ENCODE measurements at regions not wholly inside any gene's neighbourhood (a gene's known extent, or its start where the extent isn't known, plus 50 kb on each side); places are given as distances from the start of the nearest gene placed in this dataset.
"Not testable (repeated sequence)": the region's sequence is repeated elsewhere in the genome, so short reads cannot be mapped to it uniquely, and the experiment has no call there.

GRCh38 chr7:148507787-148508186 lies 82.8 kb upstream of the C7orf33 start:
- Histone ChIP-seq H3K36me3 (ENCODE audit: control insufficient read depth, insufficient read depth, low read length) (no peaks in the 10 kb centered on the region), H3K9me3 (ENCODE audit: control insufficient read depth, low read length) (no peaks in the 10 kb centered on the region), H3K4me1 (ENCODE audit: control insufficient read depth, insufficient read depth, low read length) (no peaks in the 10 kb centered on the region), H3K27me3 (ENCODE audit: control insufficient read depth, insufficient read depth, low read length, poor library complexity, severe bottlenecking) (no peaks in the 10 kb centered on the region), H3K4me3 (ENCODE audit: insufficient read depth, low read depth, low read length) (no peak overlapping the region), H3K27ac (ENCODE audit: insufficient read depth, low read depth, low read length, poor library complexity, severe bottlenecking) (no peak overlapping the region)
- 94 to 96% methylated on average over 6 to 7 of the region's 7 CpGs for WGBS, 2 experiments

DNA sequence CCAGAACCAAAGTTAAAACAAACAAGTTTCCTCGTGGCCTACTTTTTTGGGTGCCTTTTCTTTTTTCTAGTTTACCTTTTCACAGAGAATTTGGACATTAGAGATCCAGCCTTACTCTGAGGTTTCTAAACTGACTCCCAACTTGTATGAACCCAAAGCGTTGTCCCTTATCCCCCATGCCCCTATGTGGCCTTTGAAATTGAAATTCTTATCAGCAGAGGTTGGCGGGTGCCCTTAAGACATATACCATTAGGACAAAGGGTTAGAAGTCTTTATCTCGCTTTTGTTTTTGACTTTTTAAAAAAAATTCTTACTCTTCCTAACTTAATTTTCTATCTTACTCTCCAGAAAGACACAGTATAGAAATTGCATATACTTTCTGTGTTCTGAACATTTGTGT lies 76.3 kb upstream of the C7orf33 start:
- WGBS, 2 experiments = 68 to 75% methylated on average over 4 of the region's 4 CpGs
- Histone ChIP-seq H3K27me3 (ENCODE audit: control insufficient read depth, insufficient read depth, low read length, poor library complexity, severe bottlenecking) (no peaks in the 10 kb centered on the region), H3K4me3 (ENCODE audit: insufficient read depth, low read depth, low read length) (no peak overlapping the region), H3K9me3 (ENCODE audit: control insufficient read depth, low read length) (no peaks in the 10 kb centered on the region), H3K27ac (ENCODE audit: insufficient read depth, low read depth, low read length, poor library complexity, severe bottlenecking) (no peak overlapping the region), H3K4me1 (ENCODE audit: control insufficient read depth, insufficient read depth, low read length) (no peaks in the 10 kb centered on the region), H3K36me3 (ENCODE audit: control insufficient read depth, insufficient read depth, low read length) (no peaks in the 10 kb centered on the region)

DNA sequence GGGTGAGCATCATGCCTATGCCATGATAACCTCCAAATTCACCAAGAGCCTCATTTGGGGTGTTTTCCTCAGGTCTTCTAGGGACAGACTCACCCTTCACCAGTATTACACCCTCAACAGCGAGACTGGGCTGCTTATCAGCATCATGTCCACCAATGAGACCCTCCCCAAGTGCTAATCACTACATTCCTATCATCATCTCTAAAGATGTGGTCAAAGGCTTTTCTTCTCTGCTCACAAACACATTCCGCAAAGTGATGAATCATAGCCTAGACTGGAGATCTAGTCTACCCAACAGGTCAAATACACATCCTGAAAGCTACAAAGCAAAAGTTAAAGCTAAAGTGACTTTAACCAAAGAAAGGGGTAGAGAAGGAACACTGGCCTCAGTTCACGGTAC lies 75.3 kb upstream of the C7orf33 start:
- no peaks in the 10 kb centered on the region for H3K4me1 ChIP-seq (ENCODE audit: control insufficient read depth, insufficient read depth, low read length)
- H3K36me3 ChIP-seq (ENCODE audit: control insufficient read depth, insufficient read depth, low read length) = no peaks in the 10 kb centered on the region
- H3K27ac ChIP-seq (ENCODE audit: insufficient read depth, low read depth, low read length, poor library complexity, severe bottlenecking) = no peak overlapping the region
- no peaks in the 10 kb centered on the region for H3K9me3 ChIP-seq (ENCODE audit: control insufficient read depth, low read length)
- H3K4me3 ChIP-seq (ENCODE audit: insufficient read depth, low read depth, low read length) = no peak overlapping the region
- no peaks in the 10 kb centered on the region for H3K27me3 ChIP-seq (ENCODE audit: control insufficient read depth, insufficient read depth, low read length, poor library complexity, severe bottlenecking)
- WGBS, 2 experiments = 94 to 96% methylated on average over 3 of the region's 3 CpGs

- Histone ChIP-seq H3K36me3 (ENCODE audit: control insufficient read depth, insufficient read depth, low read length) (no peaks in the 10 kb centered on the region), H3K4me1 (ENCODE audit: control insufficient read depth, insufficient read depth, low read length) (no peaks in the 10 kb centered on the region), H3K9me3 (ENCODE audit: control insufficient read depth, low read length) (no peaks in the 10 kb centered on the region), H3K27me3 (ENCODE audit: control insufficient read depth, insufficient read depth, low read length, poor library complexity, severe bottlenecking) (no peaks in the 10 kb centered on the region), H3K4me3 (ENCODE audit: insufficient read depth, low read depth, low read length) (no peak overlapping the region), H3K27ac (ENCODE audit: insufficient read depth, low read depth, low read length, poor library complexity, severe bottlenecking) (no peak overlapping the region)
- 84 to 86% methylated on average over 5 to 6 of the region's 6 CpGs for WGBS, 2 experiments
These were observed 74.6 kb upstream of the C7orf33 start for GRCh38 chr7:148515728-148516695.

- H3K4me3 ChIP-seq (ENCODE audit: insufficient read depth, low read depth, low read length); H3K36me3 ChIP-seq (ENCODE audit: control insufficient read depth, insufficient read depth, low read length); H3K4me1 ChIP-seq (ENCODE audit: control insufficient read depth, insufficient read depth, low read length); H3K27me3 ChIP-seq (ENCODE audit: control insufficient read depth, insufficient read depth, low read length, poor library complexity, severe bottlenecking); H3K27ac ChIP-seq (ENCODE audit: insufficient read depth, low read depth, low read length, poor library complexity, severe bottlenecking); H3K9me3 ChIP-seq (ENCODE audit: control insufficient read depth, low read length): not testable (repeated sequence)
- 94 to 97% methylated on average over 4 of the region's 4 CpGs for WGBS, 2 experiments
These were observed 71.2 kb upstream of the C7orf33 start for GRCh38 chr7:148519386-148519785.

DNA sequence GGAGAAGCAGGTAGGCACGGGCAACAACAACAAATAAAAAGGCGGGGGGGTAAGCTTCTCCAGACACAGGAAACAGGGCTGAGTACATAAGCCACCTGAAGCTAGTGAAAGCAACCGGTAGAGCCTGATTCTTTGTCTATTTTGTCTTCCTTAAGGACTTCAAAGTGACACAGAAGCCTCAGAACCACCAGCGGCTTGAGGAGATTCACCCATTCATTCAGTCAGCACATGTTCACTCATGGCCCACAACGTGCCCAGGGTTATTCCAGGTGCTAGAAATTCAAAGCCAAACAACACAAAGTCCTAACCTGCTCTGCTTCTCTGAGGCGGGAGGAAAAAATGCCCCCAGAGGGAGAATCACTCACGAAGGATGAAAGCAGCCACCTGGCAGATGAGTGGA lies 69.3 kb upstream of the C7orf33 start:
- Histone ChIP-seq H3K27ac (ENCODE audit: insufficient read depth, low read depth, low read length, poor library complexity, severe bottlenecking) (no peak overlapping the region), H3K27me3 (ENCODE audit: control insufficient read depth, insufficient read depth, low read length, poor library complexity, severe bottlenecking) (no peaks in the 10 kb centered on the region), H3K36me3 (ENCODE audit: control insufficient read depth, insufficient read depth, low read length) (no peaks in the 10 kb centered on the region), H3K9me3 (ENCODE audit: control insufficient read depth, low read length) (no peaks in the 10 kb centered on the region), H3K4me3 (ENCODE audit: insufficient read depth, low read depth, low read length) (no peak overlapping the region), H3K4me1 (ENCODE audit: control insufficient read depth, insufficient read depth, low read length) (no peaks in the 10 kb centered on the region)
- WGBS, 2 experiments = 81 to 86% methylated on average over 7 of the region's 7 CpGs

- Histone ChIP-seq H3K4me3 (ENCODE audit: insufficient read depth, low read depth, low read length) (no peak overlapping the region), H3K27ac (ENCODE audit: insufficient read depth, low read depth, low read length, poor library complexity, severe bottlenecking) (no peak overlapping the region), H3K9me3 (ENCODE audit: control insufficient read depth, low read length) (no peaks in the 10 kb centered on the region), H3K27me3 (ENCODE audit: control insufficient read depth, insufficient read depth, low read length, poor library complexity, severe bottlenecking) (no peaks in the 10 kb centered on the region), H3K36me3 (ENCODE audit: control insufficient read depth, insufficient read depth, low read length) (no peaks in the 10 kb centered on the region), H3K4me1 (ENCODE audit: control insufficient read depth, insufficient read depth, low read length) (no peaks in the 10 kb centered on the region)
- 90 to 99% methylated on average over 3 of the region's 4 CpGs for WGBS, 2 experiments
These were observed 67.0 kb upstream of the C7orf33 start for GRCh38 chr7:148523550-148523949.

DNA sequence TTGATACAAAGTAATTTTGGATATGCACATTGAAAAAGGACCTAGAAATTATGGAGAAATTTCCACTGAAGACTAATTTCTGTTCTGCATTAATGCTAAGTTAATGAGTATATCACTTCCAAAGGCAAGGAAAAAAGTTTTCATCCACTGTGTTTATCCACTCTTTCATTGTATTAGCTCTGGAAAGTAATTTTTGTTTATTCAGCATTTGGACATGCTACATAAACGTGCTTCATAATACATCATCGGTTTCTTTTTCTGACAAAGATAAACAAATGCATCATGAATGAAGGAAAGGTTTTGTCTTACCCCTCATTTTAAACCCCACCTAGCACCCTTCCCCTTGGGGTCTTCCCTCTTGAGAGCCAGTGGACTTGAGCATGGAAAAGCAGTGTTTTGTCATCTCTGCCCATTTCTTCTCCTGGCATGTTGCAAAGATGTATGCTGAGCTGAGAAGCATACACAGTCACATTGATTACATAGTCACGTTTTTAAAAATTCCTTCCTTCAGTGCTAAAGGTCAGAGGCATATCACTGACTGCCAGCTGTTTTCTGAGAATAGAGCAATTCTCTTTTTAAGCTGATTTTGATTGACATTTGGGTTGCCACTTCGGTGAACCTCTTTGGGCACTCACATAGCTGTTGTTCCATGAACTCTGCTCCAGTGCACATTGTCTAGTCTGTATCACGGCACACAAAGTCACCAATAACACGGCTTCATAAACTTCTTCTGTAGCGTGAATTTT lies 65.9 kb upstream of the C7orf33 start:
- no peaks in the 10 kb centered on the region for H3K4me1 ChIP-seq (ENCODE audit: control insufficient read depth, insufficient read depth, low read length)
- H3K4me3 ChIP-seq (ENCODE audit: insufficient read depth, low read depth, low read length) = no peak overlapping the region

DNA sequence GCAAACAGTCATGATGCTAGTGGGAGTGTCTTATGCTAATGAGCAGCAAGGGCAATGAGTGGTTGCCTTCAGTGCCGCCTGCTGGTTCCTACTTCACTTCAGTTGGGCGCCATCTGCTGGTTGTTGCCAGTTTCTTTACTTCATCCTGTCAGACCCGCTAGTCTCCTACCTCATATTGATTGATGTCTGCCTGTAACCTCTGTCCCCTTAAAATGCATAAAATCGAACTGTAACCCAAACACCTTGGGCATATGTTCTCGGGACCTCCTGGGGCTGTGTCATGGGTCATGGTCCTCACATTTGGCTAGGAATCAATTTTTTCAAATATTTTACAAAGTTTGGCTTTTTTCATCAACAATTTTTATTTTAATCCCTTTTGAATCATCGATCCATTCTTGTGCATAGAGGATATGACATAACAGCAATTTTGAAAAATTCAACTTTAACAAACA lies 62.8 kb upstream of the C7orf33 start:
- H3K36me3 ChIP-seq (ENCODE audit: control insufficient read depth, insufficient read depth, low read length) = no peaks in the 10 kb centered on the region
- WGBS, 2 experiments = 74% methylated on average over 6 of the region's 6 CpGs

More for the DNA sequence above, 65.9 kb upstream of the C7orf33 start:
- no peaks in the 10 kb centered on the region for H3K27me3 ChIP-seq (ENCODE audit: control insufficient read depth, insufficient read depth, low read length, poor library complexity, severe bottlenecking)
- no peak overlapping the region for H3K27ac ChIP-seq (ENCODE audit: insufficient read depth, low read depth, low read length, poor library complexity, severe bottlenecking)
- H3K9me3 ChIP-seq (ENCODE audit: control insufficient read depth, low read length) = no peaks in the 10 kb centered on the region
- WGBS, 2 experiments = 90 to 94% methylated on average over 7 of the region's 7 CpGs
- no peaks in the 10 kb centered on the region for H3K36me3 ChIP-seq (ENCODE audit: control insufficient read depth, insufficient read depth, low read length)

DNA sequence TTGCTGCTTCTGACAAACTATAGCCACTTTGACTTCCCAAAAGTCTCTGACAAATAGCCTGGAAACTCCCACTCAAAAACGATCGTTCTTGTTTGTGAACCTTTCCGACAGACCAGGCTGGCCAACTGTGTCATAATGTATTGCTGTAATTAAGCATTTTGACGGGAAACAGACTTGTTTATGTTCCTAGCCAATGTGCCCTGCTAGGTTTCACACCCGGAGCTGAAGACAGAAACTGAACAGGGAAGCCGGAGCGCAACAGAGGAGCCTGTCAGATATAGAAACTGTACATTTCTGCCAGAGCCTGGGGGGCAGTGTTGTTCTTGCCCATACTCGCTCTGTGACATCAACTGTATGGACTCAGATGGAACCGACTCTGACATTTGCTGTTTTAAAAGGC lies 55.3 kb upstream of the C7orf33 start:
- H3K4me1 ChIP-seq (ENCODE audit: control insufficient read depth, insufficient read depth, low read length) = peaks cover 10% of the 10 kb centered on the region
- no peak overlapping the region for H3K4me3 ChIP-seq (ENCODE audit: insufficient read depth, low read depth, low read length)
- no peak overlapping the region for H3K27ac ChIP-seq (ENCODE audit: insufficient read depth, low read depth, low read length, poor library complexity, severe bottlenecking)
- no peaks in the 10 kb centered on the region for H3K36me3 ChIP-seq (ENCODE audit: control insufficient read depth, insufficient read depth, low read length)
- 94% methylated on average over 9 of the region's 9 CpGs for WGBS, 2 experiments
- H3K27me3 ChIP-seq (ENCODE audit: control insufficient read depth, insufficient read depth, low read length, poor library complexity, severe bottlenecking) = no peaks in the 10 kb centered on the region
- no peaks in the 10 kb centered on the region for H3K9me3 ChIP-seq (ENCODE audit: control insufficient read depth, low read length)

More for the DNA sequence above, 62.8 kb upstream of the C7orf33 start:
- no peaks in the 10 kb centered on the region for H3K27me3 ChIP-seq (ENCODE audit: control insufficient read depth, insufficient read depth, low read length, poor library complexity, severe bottlenecking)
- no peaks in the 10 kb centered on the region for H3K9me3 ChIP-seq (ENCODE audit: control insufficient read depth, low read length)
- no peak overlapping the region for H3K4me3 ChIP-seq (ENCODE audit: insufficient read depth, low read depth, low read length)
- no peak overlapping the region for H3K27ac ChIP-seq (ENCODE audit: insufficient read depth, low read depth, low read length, poor library complexity, severe bottlenecking)
- no peaks in the 10 kb centered on the region for H3K4me1 ChIP-seq (ENCODE audit: control insufficient read depth, insufficient read depth, low read length)
